ENCODE measurements at regions not wholly inside any gene's neighbourhood (a gene's known extent, or its start where the extent isn't known, plus 50 kb on each side); places are given as distances from the start of the nearest gene placed in this dataset.
"Not testable (repeated sequence)": the region's sequence is repeated elsewhere in the genome, so short reads cannot be mapped to it uniquely, and the experiment has no call there.

- TF ChIP-seq CTCF (IDR thresholded peaks at IDR 0.05; ENCODE audit: low read depth, low read length): no peak
These were observed 135.8 kb upstream of the FOXD4L5 start for GRCh38 chr9:65420771-65421170.

GRCh38 chr9:65418966-65419365 is 134.0 kb upstream of the FOXD4L5 start:
- DNase-seq (ENCODE audit: low read depth, low spot score); in situ Hi-C loops (cut with HindIII; ENCODE audit: low sequenced_read_pairs); H3K4me3 ChIP-seq (ENCODE audit: low read depth, low read length): not testable (repeated sequence)

More at GRCh38 chr9:65420771-65421170, 135.8 kb upstream of the FOXD4L5 start:
- no peak for DNase-seq (ENCODE audit: low read depth, low spot score)
- in situ Hi-C loops (cut with HindIII; ENCODE audit: low sequenced_read_pairs): no loop called here
- H3K4me3 ChIP-seq (ENCODE audit: low read depth, low read length): no peak overlapping the region

- in situ Hi-C loops (cut with HindIII; ENCODE audit: low sequenced_read_pairs); DNase-seq (ENCODE audit: low read depth, low spot score); H3K4me3 ChIP-seq (ENCODE audit: low read depth, low read length): not testable (repeated sequence)
These were observed 131.9 kb upstream of the FOXD4L5 start for GRCh38 chr9:65416948-65417347.

- in situ Hi-C loops (cut with HindIII; ENCODE audit: low sequenced_read_pairs); H3K4me3 ChIP-seq (ENCODE audit: low read depth, low read length); DNase-seq (ENCODE audit: low read depth, low spot score): not testable (repeated sequence)
These were observed 129.2 kb upstream of the FOXD4L5 start for GRCh38 chr9:65414249-65414648.

GRCh38 chr9:65413371-65413770 is 128.4 kb upstream of the FOXD4L5 start:
- in situ Hi-C loops (cut with HindIII; ENCODE audit: low sequenced_read_pairs); DNase-seq (ENCODE audit: low read depth, low spot score); H3K4me3 ChIP-seq (ENCODE audit: low read depth, low read length): not testable (repeated sequence)

GRCh38 chr9:65411901-65412300 is 126.9 kb upstream of the FOXD4L5 start:
- in situ Hi-C loops (cut with HindIII; ENCODE audit: low sequenced_read_pairs): no loop called here
- TF ChIP-seq CTCF (IDR thresholded peaks at IDR 0.05; ENCODE audit: low read depth, low read length): no peak
- no peak overlapping the region for H3K4me3 ChIP-seq (ENCODE audit: low read depth, low read length)
- DNase-seq (ENCODE audit: low read depth, low spot score): no peak

- H3K4me3 ChIP-seq (ENCODE audit: low read depth, low read length): no peak overlapping the region
- in situ Hi-C loops (cut with HindIII; ENCODE audit: low sequenced_read_pairs): no loop called here
- no peak for TF ChIP-seq CTCF (IDR thresholded peaks at IDR 0.05; ENCODE audit: low read depth, low read length)
- DNase-seq (ENCODE audit: low read depth, low spot score): no peak
These were observed 126.3 kb upstream of the FOXD4L5 start for GRCh38 chr9:65411336-65411735.

GRCh38 chr9:65410926-65411325 is 125.9 kb upstream of the FOXD4L5 start:
- no peak for TF ChIP-seq CTCF (IDR thresholded peaks at IDR 0.05; ENCODE audit: low read depth, low read length)
- DNase-seq (ENCODE audit: low read depth, low spot score): no peak
- in situ Hi-C loops (cut with HindIII; ENCODE audit: low sequenced_read_pairs): no loop called here
- no peak overlapping the region for H3K4me3 ChIP-seq (ENCODE audit: low read depth, low read length)

- no peak for DNase-seq (ENCODE audit: low read depth, low spot score)
- H3K4me3 ChIP-seq (ENCODE audit: low read depth, low read length): no peak overlapping the region
- no peak for TF ChIP-seq CTCF (IDR thresholded peaks at IDR 0.05; ENCODE audit: low read depth, low read length)
- in situ Hi-C loops (cut with HindIII; ENCODE audit: low sequenced_read_pairs): no loop called here
These were observed 124.5 kb upstream of the FOXD4L5 start for GRCh38 chr9:65409471-65409980.

GRCh38 chr9:65408806-65409205 is 123.8 kb upstream of the FOXD4L5 start:
- DNase-seq (ENCODE audit: low read depth, low spot score): not testable (repeated sequence)

GRCh38 chr9:65406625-65407024 is 121.6 kb upstream of the FOXD4L5 start:
- in situ Hi-C loops (cut with HindIII; ENCODE audit: low sequenced_read_pairs); DNase-seq (ENCODE audit: low read depth, low spot score); H3K4me3 ChIP-seq (ENCODE audit: low read depth, low read length): not testable (repeated sequence)

More at GRCh38 chr9:65408806-65409205, 123.8 kb upstream of the FOXD4L5 start:
- in situ Hi-C loops (cut with HindIII; ENCODE audit: low sequenced_read_pairs); H3K4me3 ChIP-seq (ENCODE audit: low read depth, low read length): not testable (repeated sequence)

- in situ Hi-C loops (cut with HindIII; ENCODE audit: low sequenced_read_pairs); H3K4me3 ChIP-seq (ENCODE audit: low read depth, low read length): not testable (repeated sequence)
These were observed 120.8 kb upstream of the FOXD4L5 start for GRCh38 chr9:65405766-65406165.

More at GRCh38 chr9:65405766-65406165, 120.8 kb upstream of the FOXD4L5 start:
- DNase-seq (ENCODE audit: low read depth, low spot score): not testable (repeated sequence)
